Vagina (tissue), 2 donors: ENCODE measurements at regions not wholly inside any gene's neighbourhood (a gene's known extent, or its start where the extent isn't known, plus 50 kb on each side); places are given as distances from the start of the nearest gene placed in this dataset.

ENCODE experiments used
- CTCF ChIP-seq, 3 experiments: fragments of 450-650 bp in 2 of 3; fragments of 200-600 bp in 1 of 3; sonication (generic) in 1 of 3; IDR thresholded peaks; one replicate each; pipeline ENCODE4 v1.5.1; 2017 to 2019; ENCODE audit warnings: antibody characterized with exemption in 3 of 3, mild to moderate bottlenecking in 2 of 3, moderate library complexity in 2 of 3
- POLR2A ChIP-seq, 2 donors: fragments of 450-650 bp; IDR thresholded peaks; one replicate each; pipeline ENCODE4 v1.6.1; 2017; ENCODE audit warnings: antibody characterized with exemption in 2 of 2, mild to moderate bottlenecking in 2 of 2, moderate library complexity in 2 of 2
- POLR2AphosphoS5 ChIP-seq, 2 donors: sonication (generic); formaldehyde crosslinking; IDR thresholded peaks; one replicate each; pipeline ENCODE4 v1.9.0; 2017; ENCODE audit warnings: antibody characterized with exemption in 2 of 2, mild to moderate bottlenecking in 2 of 2, low read depth in 1 of 2; ENCODE audit not compliant: insufficient read depth in 1 of 2

- TF ChIP-seq CTCF (IDR thresholded peaks at IDR 0.05) (no peak), POLR2A (IDR thresholded peaks at IDR 0.05) (no peak), POLR2AphosphoS5 (IDR thresholded peaks at IDR 0.05; ENCODE audit: insufficient read depth in 1 of 2, low read depth in 1 of 2) (no peak)
Measured at GRCh38 chr2:180872255-180872654, 108.2 kb upstream of the UBE2E3 start.
